Right atrium auricular region (tissue), 2 donors: ENCODE measurements at regions not wholly inside any gene's neighbourhood (a gene's known extent, or its start where the extent isn't known, plus 50 kb on each side); places are given as distances from the start of the nearest gene placed in this dataset.

Source experiments
- DNase-seq: peaks from one replicate; pipeline ENCODE4 v3.0.0-alpha.2; 2019; ENCODE audit warnings: low spot score
- H3K27ac ChIP-seq, 2 donors: fragments of 200-600 bp; sonication (generic); 1 replicate in 1 of 2; 2 replicates in 1 of 2; pipeline ENCODE4 v1.5.1; 2016 to 2019
- H3K27me3 ChIP-seq, 2 donors: fragments of 200-600 bp; sonication (generic); one replicate each; pipeline versions ENCODE4 v1.5.1 to v1.6.0; 2017 to 2019
- H3K36me3 ChIP-seq: fragments of 200-600 bp; sonication (generic); one replicate; pipeline ENCODE4 v1.5.1; 2016
- H3K4me1 ChIP-seq, 2 donors: fragments of 200-600 bp; sonication (generic); one replicate each; pipeline versions ENCODE4 v1.5.1 to v1.6.0; 2017 to 2019
- H3K4me3 ChIP-seq, 2 donors: fragments of 200-600 bp; sonication (generic); 1 replicate in 1 of 2; 2 replicates in 1 of 2; pipeline ENCODE4 v1.5.1; 2017 to 2019; ENCODE audit warnings: mild to moderate bottlenecking in 1 of 2, moderate library complexity in 1 of 2
- H3K9me3 ChIP-seq, 2 donors: fragments of 200-600 bp; sonication (generic); one replicate each; pipeline ENCODE4 v1.5.1; 2019
- CTCF ChIP-seq, 2 donors: fragments of 200-600 bp; sonication (generic); IDR thresholded peaks; one replicate each; pipeline ENCODE4 v1.5.1; 2019; ENCODE audit warnings: antibody characterized with exemption in 2 of 2

GRCh38 chr12:83865431-83865830 is 1047.2 kb downstream of the SLC6A15 start:
- Histone ChIP-seq H3K36me3 (no peaks in the 10 kb centered on the region), H3K4me1 (no peaks in the 10 kb centered on the region), H3K27me3 (no peaks in the 10 kb centered on the region), H3K27ac (no peak overlapping the region), H3K9me3 (no peaks in the 10 kb centered on the region), H3K4me3 (no peak overlapping the region)
- no peak for DNase-seq
- TF ChIP-seq CTCF (IDR thresholded peaks at IDR 0.05), result no peak

GRCh38 chr12:83864054-83864453 is 1048.5 kb downstream of the SLC6A15 start:
- no peaks in the 10 kb centered on the region for H3K4me1 ChIP-seq
- H3K27ac ChIP-seq, result no peak overlapping the region
- no peaks in the 10 kb centered on the region for H3K36me3 ChIP-seq
- DNase-seq, result no peak
- H3K9me3 ChIP-seq, result no peaks in the 10 kb centered on the region
- no peak for TF ChIP-seq CTCF (IDR thresholded peaks at IDR 0.05)
- H3K27me3 ChIP-seq, result no peaks in the 10 kb centered on the region
- H3K4me3 ChIP-seq, result no peak overlapping the region

- DNase-seq, result no peak
- H3K27me3 ChIP-seq, result no peaks in the 10 kb centered on the region
- TF ChIP-seq CTCF (IDR thresholded peaks at IDR 0.05), result no peak
- H3K27ac ChIP-seq, result no peak overlapping the region
- H3K4me3 ChIP-seq, result no peak overlapping the region
- H3K36me3 ChIP-seq, result no peaks in the 10 kb centered on the region
- H3K9me3 ChIP-seq, result peaks cover 0 to 32% of the 10 kb centered on the region in 2 donors
- no peaks in the 10 kb centered on the region for H3K4me1 ChIP-seq
Observed at GRCh38 chr12:83859021-83859420, 1053.6 kb downstream of the SLC6A15 start.

GRCh38 chr12:83856803-83857202 is 1055.8 kb downstream of the SLC6A15 start:
- Histone ChIP-seq H3K9me3 (peaks cover 0 to 32% of the 10 kb centered on the region in 2 donors), H3K4me1 (no peaks in the 10 kb centered on the region), H3K36me3 (no peaks in the 10 kb centered on the region), H3K27me3 (no peaks in the 10 kb centered on the region), H3K4me3 (no peak overlapping the region), H3K27ac (no peak overlapping the region)
- TF ChIP-seq CTCF (IDR thresholded peaks at IDR 0.05), result no peak
- DNase-seq, result no peak

- H3K9me3 ChIP-seq, result peaks cover 0 to 5% of the 10 kb centered on the region in 2 donors
- no peak for TF ChIP-seq CTCF (IDR thresholded peaks at IDR 0.05)
- no peak overlapping the region for H3K27ac ChIP-seq
- no peak for DNase-seq
- H3K36me3 ChIP-seq, result no peaks in the 10 kb centered on the region
- H3K4me3 ChIP-seq, result no peak overlapping the region
- no peaks in the 10 kb centered on the region for H3K4me1 ChIP-seq
- no peaks in the 10 kb centered on the region for H3K27me3 ChIP-seq
Observed at GRCh38 chr12:83850531-83850930, 1062.1 kb downstream of the SLC6A15 start.

GRCh38 chr12:83848702-83849101 is 1063.9 kb downstream of the SLC6A15 start:
- Histone ChIP-seq H3K4me3 (no peak overlapping the region), H3K4me1 (no peaks in the 10 kb centered on the region), H3K36me3 (no peaks in the 10 kb centered on the region), H3K27ac (no peak overlapping the region), H3K9me3 (no peaks in the 10 kb centered on the region), H3K27me3 (no peaks in the 10 kb centered on the region)
- no peak for DNase-seq
- no peak for TF ChIP-seq CTCF (IDR thresholded peaks at IDR 0.05)
